Body of pancreas (tissue), 4 donors: ENCODE measurements at regions not wholly inside any gene's neighbourhood (a gene's known extent, or its start where the extent isn't known, plus 50 kb on each side); places are given as distances from the start of the nearest gene placed in this dataset.

Experiments used
- ATAC-seq: fragments of 150-250 bp; one replicate; pipeline ENCODE4 v1.9.1; 2016
- DNase-seq, 4 donors: peaks; one replicate each; pipeline ENCODE4 v3.0.0-alpha.2; 2019
- H3K27ac ChIP-seq, 4 donors: fragments of 200-600 bp; sonication (generic); 1 replicate in 3 of 4; 2 replicates in 1 of 4; pipeline versions ENCODE4 v1.5.1 to v1.6.1; 2016 to 2019; ENCODE audit warnings: mild to moderate bottlenecking in 1 of 4, mixed read lengths in 1 of 4, moderate library complexity in 1 of 4
- H3K27me3 ChIP-seq, 2 donors: fragments of 200-600 bp; sonication (generic); one replicate each; pipeline ENCODE4 v1.6.0; 2016; ENCODE audit warnings: mild to moderate bottlenecking in 1 of 2
- H3K36me3 ChIP-seq, 2 donors: fragments of 200-600 bp; sonication (generic); replicated peaks in 1 of 2; 2 replicates each; pipeline ENCODE4 v1.5.1; 2016; ENCODE audit warnings: low read depth in 2 of 2; ENCODE audit not compliant: insufficient read depth in 1 of 2
- H3K4me1 ChIP-seq: fragments of 200-600 bp; sonication (generic); one replicate; pipeline ENCODE4 v1.6.0; 2016
- H3K4me3 ChIP-seq, 2 donors: fragments of 200-600 bp; sonication (generic); 1 replicate in 1 of 2; 2 replicates in 1 of 2; pipeline ENCODE4 v1.5.1; 2016 to 2019
- H3K9me3 ChIP-seq, 3 donors: fragments of 200-600 bp; sonication (generic); 1 replicate in 2 of 3; 2 replicates in 1 of 3; pipeline ENCODE4 v1.5.1; 2016
- CTCF ChIP-seq, 7 experiments: fragments of 450-650 bp in 4 of 7; fragments of 200-600 bp in 3 of 7; sonication (generic) in 3 of 7; IDR thresholded peaks; one replicate each; pipeline ENCODE4 v1.5.1; 2016 to 2019; ENCODE audit warnings: antibody characterized with exemption in 7 of 7
- POLR2A ChIP-seq, 3 donors: fragments of 450-650 bp; IDR thresholded peaks; one replicate each; pipeline ENCODE4 v1.6.1; 2016; ENCODE audit warnings: antibody characterized with exemption in 3 of 3, mild to moderate bottlenecking in 2 of 3
- WGBS, 2 donors: methylation state at CpG; one replicate each; pipeline ENCODE4 v1.1.5; 2017; 5-methylcytosine and 5-hydroxymethylcytosine counted together
- intact Hi-C: fragments of 100-400 bp; cut with DNase I; formaldehyde crosslinking; loops from one replicate; pipeline ENCODE4 v1.15.1; 2023

- Histone ChIP-seq H3K9me3 (no peaks in the 10 kb centered on the region), H3K4me1 (no peaks in the 10 kb centered on the region), H3K36me3 (no peaks in the 10 kb centered on the region), H3K4me3 (no peak overlapping the region), H3K27ac (no peak overlapping the region), H3K27me3 (no peaks in the 10 kb centered on the region)
- DNase-seq (no peak), ATAC-seq (no peak)
- TF ChIP-seq CTCF (IDR thresholded peaks at IDR 0.05) (no peak), POLR2A (IDR thresholded peaks at IDR 0.05) (no peak)
- intact Hi-C loops, result no loop called here
- WGBS, 2 donors, result 54 to 55% methylated on average over 2 of the region's 2 CpGs
These were observed 434.9 kb downstream of the GPM6A start for GRCh38 chr4:175377203-175377602.

GRCh38 chr4:175378372-175378771 is 433.7 kb downstream of the GPM6A start:
- Histone ChIP-seq H3K9me3 (no peaks in the 10 kb centered on the region), H3K36me3 (no peaks in the 10 kb centered on the region), H3K27ac (no peak overlapping the region), H3K4me3 (no peak overlapping the region), H3K4me1 (no peaks in the 10 kb centered on the region), H3K27me3 (no peaks in the 10 kb centered on the region)
- intact Hi-C loops, result no loop called here
- DNase-seq (no peak), ATAC-seq (no peak)
- TF ChIP-seq POLR2A (IDR thresholded peaks at IDR 0.05), result no peak
- no peak for TF ChIP-seq CTCF (IDR thresholded peaks at IDR 0.05)
- 30 to 33% methylated on average over 4 of the region's 4 CpGs for WGBS, 2 donors

- WGBS, 2 donors, result 25 to 38% methylated on average over 6 of the region's 6 CpGs
- no peak for TF ChIP-seq POLR2A (IDR thresholded peaks at IDR 0.05)
- no peak for TF ChIP-seq CTCF (IDR thresholded peaks at IDR 0.05)
- Histone ChIP-seq H3K36me3 (no peaks in the 10 kb centered on the region), H3K4me1 (no peaks in the 10 kb centered on the region), H3K27ac (no peak overlapping the region), H3K4me3 (no peak overlapping the region), H3K27me3 (no peaks in the 10 kb centered on the region), H3K9me3 (no peaks in the 10 kb centered on the region)
- ATAC-seq (no peak), DNase-seq (no peak)
- intact Hi-C loops, result no loop called here
These were observed 431.2 kb downstream of the GPM6A start for GRCh38 chr4:175380841-175381240.

GRCh38 chr4:175385797-175386196 is 426.3 kb downstream of the GPM6A start:
- no peak for ATAC-seq

More at GRCh38 chr4:175385797-175386196, 426.3 kb downstream of the GPM6A start:
- TF ChIP-seq POLR2A (IDR thresholded peaks at IDR 0.05) (no peak), CTCF (IDR thresholded peaks at IDR 0.05) (no peak)
- Histone ChIP-seq H3K27ac (no peak overlapping the region), H3K4me3 (no peak overlapping the region), H3K36me3 (no peaks in the 10 kb centered on the region), H3K4me1 (no peaks in the 10 kb centered on the region), H3K9me3 (no peaks in the 10 kb centered on the region), H3K27me3 (no peaks in the 10 kb centered on the region)
- no peak for DNase-seq
- WGBS, 2 donors, result 53 to 64% methylated on average over 1 of the region's 1 CpG
- intact Hi-C loops, result no loop called here
